ENCODE measurements at regions not wholly inside any gene's neighbourhood (a gene's known extent, or its start where the extent isn't known, plus 50 kb on each side); places are given as distances from the start of the nearest gene placed in this dataset.

DNA sequence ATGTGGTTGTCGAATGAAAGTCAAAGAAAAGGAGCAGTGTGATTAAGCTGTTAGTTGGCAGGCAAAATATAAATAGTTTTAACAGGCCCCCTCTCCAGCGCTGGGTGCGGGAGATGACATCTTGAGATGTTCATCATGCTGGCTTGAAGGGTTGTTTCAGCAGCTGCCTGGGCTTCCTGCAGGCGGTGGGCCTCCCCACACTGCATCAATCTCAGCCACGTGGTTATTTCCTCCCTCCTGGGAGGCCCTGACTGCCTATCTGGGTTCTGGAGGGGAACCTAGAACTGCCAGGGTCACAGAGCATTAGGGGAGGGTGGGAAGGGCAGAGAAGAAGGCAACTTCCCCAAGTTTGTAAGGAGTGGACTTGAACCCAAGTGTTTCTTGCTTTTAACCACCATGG is 173.3 kb upstream of the SYT13 start:
- Histone ChIP-seq H3K36me3 (no peaks in the 10 kb centered on the region), H3K27ac (no peak overlapping the region), H3K9me3 (no peaks in the 10 kb centered on the region), H3K4me3 (no peak overlapping the region), H3K4me1 (no peaks in the 10 kb centered on the region), H3K27me3 (replicated peaks in 1 of 7) (peaks cover 0 to 11% (median 0%) of the 10 kb centered on the region in 7 donors)
- intact Hi-C loops (cut with DNase I; ENCODE audit: low total_unique reads): no loop called here
- TF ChIP-seq POLR2A (IDR thresholded peaks at IDR 0.05) (no peak), POLR2AphosphoS5 (IDR thresholded peaks at IDR 0.05) (no peak)
- TF ChIP-seq, protein P1, sequence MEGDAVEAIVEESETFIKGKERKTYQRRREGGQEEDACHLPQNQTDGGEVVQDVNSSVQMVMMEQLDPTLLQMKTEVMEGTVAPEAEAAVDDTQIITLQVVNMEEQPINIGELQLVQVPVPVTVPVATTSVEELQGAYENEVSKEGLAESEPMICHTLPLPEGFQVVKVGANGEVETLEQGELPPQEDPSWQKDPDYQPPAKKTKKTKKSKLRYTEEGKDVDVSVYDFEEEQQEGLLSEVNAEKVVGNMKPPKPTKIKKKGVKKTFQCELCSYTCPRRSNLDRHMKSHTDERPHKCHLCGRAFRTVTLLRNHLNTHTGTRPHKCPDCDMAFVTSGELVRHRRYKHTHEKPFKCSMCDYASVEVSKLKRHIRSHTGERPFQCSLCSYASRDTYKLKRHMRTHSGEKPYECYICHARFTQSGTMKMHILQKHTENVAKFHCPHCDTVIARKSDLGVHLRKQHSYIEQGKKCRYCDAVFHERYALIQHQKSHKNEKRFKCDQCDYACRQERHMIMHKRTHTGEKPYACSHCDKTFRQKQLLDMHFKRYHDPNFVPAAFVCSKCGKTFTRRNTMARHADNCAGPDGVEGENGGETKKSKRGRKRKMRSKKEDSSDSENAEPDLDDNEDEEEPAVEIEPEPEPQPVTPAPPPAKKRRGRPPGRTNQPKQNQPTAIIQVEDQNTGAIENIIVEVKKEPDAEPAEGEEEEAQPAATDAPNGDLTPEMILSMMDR (IDR thresholded peaks at IDR 0.05 in 8 of 11, conservative IDR thresholded peaks at IDR 0.05 in 3 of 11): no peak
- 49 to 62% (median 52%) methylated on average over 5 of the region's 5 CpGs for WGBS, 5 donors
- DNase-seq: no peak

DNA sequence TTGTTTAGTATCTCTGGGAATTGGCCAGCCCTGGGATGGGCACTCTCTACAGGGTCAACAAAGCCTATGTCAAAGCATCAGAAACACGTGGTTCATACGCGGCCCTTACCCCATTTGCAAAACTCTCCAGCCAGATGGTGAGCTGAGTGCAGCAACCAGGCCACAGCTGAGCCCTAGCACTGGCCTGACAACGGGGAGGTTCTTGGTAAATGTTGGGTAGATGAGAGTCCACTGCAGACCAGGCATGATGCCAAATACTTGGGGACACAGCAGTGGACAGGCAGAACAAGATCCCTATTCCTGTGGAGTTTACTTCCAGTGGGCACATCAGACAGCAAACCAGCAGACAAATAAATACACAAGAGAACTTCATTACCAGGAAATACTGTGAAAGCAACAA is 172.1 kb upstream of the SYT13 start:
- TF ChIP-seq, protein P1 (IDR thresholded peaks at IDR 0.05 in 8 of 11, conservative IDR thresholded peaks at IDR 0.05 in 3 of 11): no peak
- TF ChIP-seq POLR2A (IDR thresholded peaks at IDR 0.05): no peak
- no peak for TF ChIP-seq POLR2AphosphoS5 (IDR thresholded peaks at IDR 0.05)
- Histone ChIP-seq H3K27ac (no peak overlapping the region), H3K4me3 (no peak overlapping the region), H3K27me3 (replicated peaks in 1 of 7) (peaks cover 0 to 11% (median 0%) of the 10 kb centered on the region in 7 donors), H3K36me3 (no peaks in the 10 kb centered on the region), H3K9me3 (no peaks in the 10 kb centered on the region), H3K4me1 (no peaks in the 10 kb centered on the region)
- peak; percentile 20 for DNase-seq
- intact Hi-C loops (cut with DNase I; ENCODE audit: low total_unique reads): no loop called here
- WGBS, 5 donors: 68 to 79% (median 71%) methylated on average over 4 of the region's 4 CpGs

DNA sequence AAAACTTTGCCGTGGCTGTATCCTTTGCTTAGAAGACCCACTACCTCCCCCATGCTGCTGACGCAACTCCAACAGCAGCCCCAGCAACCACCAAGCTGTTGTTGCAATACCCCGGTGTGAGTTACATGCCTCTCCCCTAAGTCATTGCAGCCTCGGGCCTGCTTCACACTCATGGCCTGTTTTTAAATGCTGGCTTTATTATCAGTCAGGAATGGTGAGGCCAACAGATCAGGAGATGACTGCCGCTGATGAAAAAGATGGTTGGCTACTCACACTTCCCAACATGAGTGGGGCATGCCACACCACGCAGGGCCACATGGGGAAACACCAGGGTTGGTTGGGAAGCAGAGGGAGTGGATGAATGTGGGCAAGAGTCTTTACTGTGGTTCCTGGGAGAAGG is 171.5 kb upstream of the SYT13 start:
- TF ChIP-seq POLR2A (IDR thresholded peaks at IDR 0.05) (no peak), POLR2AphosphoS5 (IDR thresholded peaks at IDR 0.05) (no peak)
- TF ChIP-seq, protein P1 (IDR thresholded peaks at IDR 0.05 in 8 of 11, conservative IDR thresholded peaks at IDR 0.05 in 3 of 11): no peak
- Histone ChIP-seq H3K4me1 (no peaks in the 10 kb centered on the region), H3K27me3 (replicated peaks in 1 of 7) (peaks cover 0 to 12% (median 0%) of the 10 kb centered on the region in 7 donors), H3K27ac (no peak overlapping the region), H3K4me3 (no peak overlapping the region), H3K9me3 (no peaks in the 10 kb centered on the region), H3K36me3 (no peaks in the 10 kb centered on the region)
- DNase-seq: peak; percentile 35
- intact Hi-C loops (cut with DNase I; ENCODE audit: low total_unique reads): no loop called here
- 51 to 80% (median 56%) methylated on average over 6 of the region's 6 CpGs for WGBS, 5 donors

DNA sequence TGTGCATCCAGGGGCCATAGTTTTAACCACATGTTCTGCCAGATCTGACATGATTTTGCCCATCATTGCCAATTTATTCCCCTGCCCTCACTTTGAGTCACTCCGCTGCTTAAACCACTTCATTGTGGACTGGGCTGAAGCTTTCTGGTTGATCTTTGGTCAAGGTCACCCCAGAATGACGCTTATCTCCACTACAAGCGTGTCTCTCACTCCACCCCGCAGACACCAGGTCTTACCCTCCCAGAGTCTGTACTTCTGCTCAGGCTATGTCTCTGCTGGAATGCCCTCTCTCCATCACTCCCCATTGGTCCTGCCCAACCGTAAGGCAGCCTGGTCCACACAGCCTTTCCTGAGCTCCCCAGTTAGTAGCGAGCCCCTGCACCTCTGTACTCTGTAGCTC is 170.5 kb upstream of the SYT13 start:
- no peak overlapping the region for H3K27ac ChIP-seq
- H3K9me3 ChIP-seq: no peaks in the 10 kb centered on the region
- 65 to 90% (median 77%) methylated on average over 6 of the region's 6 CpGs for WGBS, 5 donors
- no peaks in the 10 kb centered on the region for H3K36me3 ChIP-seq
- no peaks in the 10 kb centered on the region for H3K4me1 ChIP-seq
- peaks cover 0 to 15% (median 0%) of the 10 kb centered on the region in 7 donors for H3K27me3 ChIP-seq (replicated peaks in 1 of 7)
- intact Hi-C loops (cut with DNase I; ENCODE audit: low total_unique reads): no loop called here
- TF ChIP-seq POLR2A (IDR thresholded peaks at IDR 0.05) (no peak), POLR2AphosphoS5 (IDR thresholded peaks at IDR 0.05) (no peak)
- H3K4me3 ChIP-seq: no peak overlapping the region
- DNase-seq: peak; percentile 16

DNA sequence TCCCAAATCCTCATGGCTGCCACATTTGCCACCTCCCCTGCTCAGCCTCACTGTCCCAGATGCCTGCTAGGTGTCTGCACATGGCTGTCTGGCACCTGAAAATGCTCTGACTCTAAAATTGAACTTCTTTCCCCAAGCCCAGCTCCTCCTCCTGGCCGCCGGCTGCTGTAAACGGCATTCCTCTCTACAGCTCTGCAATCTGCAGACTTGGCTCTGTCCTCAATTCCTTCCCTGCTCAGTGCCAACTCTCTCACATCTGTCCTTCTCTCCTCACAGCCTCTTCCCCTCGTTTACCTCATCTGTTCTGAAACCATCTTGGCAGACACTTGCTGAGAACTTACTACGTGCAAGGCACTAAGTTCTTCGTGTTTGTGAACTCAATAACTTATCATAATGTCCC is 169.4 kb upstream of the SYT13 start:
- no peaks in the 10 kb centered on the region for H3K9me3 ChIP-seq
- TF ChIP-seq, protein P1 (IDR thresholded peaks at IDR 0.05 in 8 of 11, conservative IDR thresholded peaks at IDR 0.05 in 3 of 11): no peak
- TF ChIP-seq POLR2A (IDR thresholded peaks at IDR 0.05) (no peak), POLR2AphosphoS5 (IDR thresholded peaks at IDR 0.05) (no peak)
- DNase-seq: peak; percentile 36
- no peaks in the 10 kb centered on the region for H3K36me3 ChIP-seq
- H3K4me1 ChIP-seq: no peaks in the 10 kb centered on the region
- peaks cover 0 to 10% (median 0%) of the 10 kb centered on the region in 7 donors for H3K27me3 ChIP-seq (replicated peaks in 1 of 7)
- H3K27ac ChIP-seq: no peak overlapping the region
- 66 to 78% (median 72%) methylated on average over 6 of the region's 6 CpGs for WGBS, 5 donors
- no peak overlapping the region for H3K4me3 ChIP-seq
- intact Hi-C loops (cut with DNase I; ENCODE audit: low total_unique reads): no loop called here
